Left cardiac atrium (tissue), 4 donors: ENCODE measurements at regions not wholly inside any gene's neighbourhood (a gene's known extent, or its start where the extent isn't known, plus 50 kb on each side); places are given as distances from the start of the nearest gene placed in this dataset.

Experiments used
- ATAC-seq, 2 donors: fragments of 200-7000 bp; cut with Tn5 transposase; one replicate each; pipeline ENCODE4 v1.9.1; 2020; ENCODE audit warnings: mild to moderate bottlenecking in 2 of 2, moderate library complexity in 2 of 2
- DNase-seq: peaks from one replicate; pipeline ENCODE4 v3.0.0-alpha.2; 2020
- intact Hi-C, 2 donors: fragments of 100-400 bp; cut with DNase I; formaldehyde crosslinking; loops; one replicate each; pipeline versions ENCODE4 v1.14.1 to v1.15.1; 2022 to 2023
- donor health status: DM: no; HTN: yes; CAD: no.
- donor health status: DM: no; HTN: yes; CAD: no; lungs with severe emphysema.
- donor health status: DM: yes; HTN: yes; CAD: no.
- donor health status: Dilated cardiomyopathy.

DNA sequence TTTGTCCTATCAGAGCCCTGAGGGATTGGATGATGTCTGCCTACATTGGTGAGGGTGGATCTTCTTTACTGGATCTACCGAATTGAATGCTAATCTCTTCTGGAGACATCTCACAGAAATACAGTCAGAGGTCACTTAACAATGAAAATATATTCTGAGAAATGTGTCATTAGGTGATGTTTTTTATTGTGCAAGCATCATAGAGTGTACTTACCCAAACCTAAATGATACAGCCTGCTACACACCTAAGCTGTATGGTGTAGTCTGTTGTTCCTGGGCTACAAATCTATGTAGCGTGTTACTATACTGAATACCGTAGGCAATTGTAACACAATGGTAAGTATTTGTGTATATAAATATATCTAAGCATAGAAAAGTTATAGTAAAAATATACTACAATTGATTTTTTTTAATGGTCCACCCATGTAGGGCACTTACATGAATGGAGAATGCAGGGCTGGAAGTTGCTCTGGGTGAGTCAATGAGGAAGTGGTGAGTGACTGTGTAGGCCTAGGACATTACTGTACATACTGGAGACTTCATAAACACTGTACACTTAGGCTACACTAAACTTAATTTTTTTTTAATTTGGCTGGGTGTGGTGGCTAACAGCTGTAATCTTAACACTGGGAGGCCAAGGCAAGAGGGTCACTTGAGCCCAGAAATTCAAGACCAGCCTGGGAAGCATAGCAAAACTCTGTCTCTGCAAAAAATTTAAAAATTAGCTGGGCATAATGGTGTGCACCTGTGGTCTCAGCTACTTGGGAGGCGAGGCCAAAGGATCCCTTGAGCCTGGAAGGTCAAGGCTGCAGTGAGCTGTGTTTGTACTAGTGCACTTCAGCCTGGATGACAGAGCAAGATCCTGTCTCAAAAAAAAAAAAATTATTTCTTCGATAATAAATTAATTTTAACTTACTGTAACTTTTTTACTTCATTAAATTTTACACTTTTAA is 226.3 kb upstream of the UBE2E3 start:
- DNase-seq (no peak), ATAC-seq (no peak)
- intact Hi-C loops: no loop called here

DNA sequence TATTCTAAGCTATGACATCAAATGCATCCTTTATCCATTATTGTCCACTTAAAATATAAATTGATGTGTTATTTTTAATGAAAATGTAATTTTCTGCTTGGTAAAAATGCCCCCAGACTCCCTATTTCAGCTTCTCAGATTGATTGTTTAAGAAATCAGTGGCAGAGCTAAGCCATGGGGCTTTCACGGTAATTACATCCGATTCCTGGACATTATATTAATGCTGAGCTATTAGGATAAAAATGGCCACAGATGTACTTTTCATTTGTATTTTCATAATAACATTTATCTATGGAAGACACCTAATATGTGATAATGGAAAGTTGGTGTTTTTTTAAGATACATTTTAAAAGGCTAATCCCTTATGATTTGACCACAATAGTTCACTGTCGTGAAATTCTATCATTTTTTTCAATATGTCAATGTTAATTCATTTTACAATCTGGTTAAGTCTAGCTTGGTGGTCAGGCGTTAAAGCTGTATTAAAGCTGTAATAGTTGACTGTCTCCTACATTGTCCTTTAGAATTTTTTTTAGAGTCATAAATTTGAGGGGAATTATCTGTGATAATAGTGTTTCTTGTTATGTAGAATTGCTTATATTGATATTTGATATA is 229.0 kb upstream of the UBE2E3 start:
- DNase-seq (no peak), ATAC-seq (no peak)
- intact Hi-C loops: no loop called here

GRCh38 chr2:180747728-180748127 is 232.7 kb upstream of the UBE2E3 start:
- DNase-seq: no peak
- peak in 1 of 2 donors; percentile 70 for ATAC-seq
- intact Hi-C loops: no loop called here

DNA sequence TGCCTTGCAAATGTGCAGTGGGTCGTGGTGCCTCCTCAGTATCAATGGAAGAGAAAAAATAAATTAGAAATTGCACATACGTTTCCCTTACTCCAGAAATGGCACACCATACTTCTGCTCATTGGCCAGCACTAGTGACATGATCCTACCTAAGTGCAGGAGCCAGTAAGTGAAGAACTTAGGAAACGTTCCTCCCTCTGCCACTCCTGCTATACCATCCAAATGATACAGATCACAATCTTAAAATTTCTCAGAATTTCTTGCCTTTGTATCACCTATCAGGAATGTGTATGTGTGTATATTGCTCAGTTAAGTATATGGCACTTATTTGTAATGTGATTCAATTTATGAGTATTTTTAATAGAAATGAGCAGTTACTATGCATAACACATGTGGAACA is 237.0 kb upstream of the UBE2E3 start:
- intact Hi-C loops: no loop called here
- no peak for ATAC-seq

DNA sequence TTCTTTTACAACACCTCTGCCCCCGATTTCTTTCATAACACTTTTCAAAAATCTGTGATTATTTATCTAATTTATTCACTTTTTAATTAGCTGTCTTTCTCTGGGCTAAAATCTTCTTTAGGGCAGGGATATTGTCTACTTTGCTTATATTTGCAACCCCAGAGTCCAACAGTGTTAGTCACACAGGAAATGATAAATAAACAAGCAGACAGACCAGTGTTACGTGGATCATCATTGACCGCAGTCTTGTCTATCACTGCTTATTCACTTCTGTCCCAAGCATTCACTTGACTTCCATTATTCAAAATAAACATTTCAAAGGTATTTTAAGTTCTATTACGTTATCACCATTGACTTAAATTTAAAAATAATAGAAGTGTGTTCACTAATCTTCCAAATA is 237.6 kb upstream of the UBE2E3 start:
- DNase-seq (no peak), ATAC-seq (no peak)
- intact Hi-C loops: no loop called here

More for the DNA sequence above, 237.0 kb upstream of the UBE2E3 start:
- DNase-seq: no peak

DNA sequence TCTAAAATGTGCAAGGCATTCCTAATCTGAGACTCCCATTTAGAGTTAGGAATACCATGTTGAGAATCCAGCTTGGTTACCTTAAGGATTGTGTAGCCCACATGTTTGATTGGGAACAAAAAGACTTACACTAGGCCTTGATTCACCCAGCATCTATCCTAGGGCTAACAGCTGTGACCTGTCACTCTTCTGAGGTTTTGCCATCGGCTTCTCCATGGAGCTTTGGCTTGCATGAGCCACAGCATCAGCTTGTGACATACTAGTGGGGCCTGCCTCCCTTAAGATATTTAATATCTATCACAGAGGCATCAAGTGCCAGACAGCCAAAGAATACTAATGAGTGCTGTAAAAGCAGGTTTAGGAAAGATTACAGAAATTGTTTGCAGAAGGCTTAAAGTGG is 241.3 kb upstream of the UBE2E3 start:
- ATAC-seq (no peak), DNase-seq (no peak)
- intact Hi-C loops: no loop called here

GRCh38 chr2:180735799-180736198 is 244.6 kb upstream of the UBE2E3 start:
- ATAC-seq (no peak), DNase-seq (no peak)
- intact Hi-C loops: no loop called here

GRCh38 chr2:180734382-180734781 is 246.0 kb upstream of the UBE2E3 start:
- DNase-seq (no peak), ATAC-seq (no peak)
- intact Hi-C loops: no loop called here

DNA sequence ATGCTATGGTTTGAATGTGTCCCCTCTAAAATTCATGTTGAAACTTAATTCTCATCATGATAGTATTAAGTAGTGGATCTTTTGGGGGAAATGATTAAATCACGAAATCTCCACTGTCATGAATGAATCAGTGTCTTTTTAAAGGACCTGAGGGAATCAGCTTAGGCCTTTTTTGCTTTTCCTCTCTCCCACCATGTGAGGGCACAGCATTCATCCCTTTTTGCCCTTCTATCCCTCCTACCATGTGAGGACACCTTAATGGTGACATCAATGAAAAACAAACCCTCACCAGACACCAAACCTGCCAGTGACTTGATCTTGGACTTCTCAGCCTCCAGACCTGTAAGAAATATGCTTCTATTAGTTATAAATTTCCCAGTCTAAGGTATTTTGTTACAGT is 247.1 kb upstream of the UBE2E3 start:
- no peak for ATAC-seq
- intact Hi-C loops: no loop called here
- no peak for DNase-seq

DNA sequence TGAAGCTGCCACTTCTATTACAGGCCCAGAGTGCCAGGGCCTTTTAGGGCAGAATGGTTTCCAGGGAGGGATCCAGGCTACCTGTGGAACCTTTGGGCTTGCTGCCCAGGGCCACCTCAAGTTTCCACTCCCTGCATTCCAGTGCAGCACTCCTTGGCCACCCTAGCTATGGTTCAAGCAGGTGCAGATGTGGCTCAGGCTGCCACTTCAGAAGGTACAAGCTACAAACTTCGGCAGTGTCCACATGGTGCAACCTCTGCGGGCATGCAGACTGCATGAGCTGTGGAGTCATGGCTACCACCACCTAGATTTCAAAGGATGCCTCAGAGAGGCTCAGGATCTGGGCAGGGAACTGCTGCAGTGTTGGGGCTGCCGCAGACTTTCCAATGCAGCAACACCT is 248.1 kb upstream of the UBE2E3 start:
- DNase-seq (no peak), ATAC-seq (no peak)
- intact Hi-C loops: no loop called here

- no peak for DNase-seq
- intact Hi-C loops: no loop called here
- no peak for ATAC-seq
Observed at GRCh38 chr2:180730976-180731375, 249.4 kb upstream of the UBE2E3 start.

GRCh38 chr2:180728928-180729559 is 251.4 kb upstream of the UBE2E3 start:
- intact Hi-C loops: no loop called here
- ATAC-seq: no peak
- DNase-seq: no peak

GRCh38 chr2:180723712-180724111 is 256.7 kb upstream of the UBE2E3 start:
- intact Hi-C loops: no loop called here
- ATAC-seq: no peak
- DNase-seq: no peak

DNA sequence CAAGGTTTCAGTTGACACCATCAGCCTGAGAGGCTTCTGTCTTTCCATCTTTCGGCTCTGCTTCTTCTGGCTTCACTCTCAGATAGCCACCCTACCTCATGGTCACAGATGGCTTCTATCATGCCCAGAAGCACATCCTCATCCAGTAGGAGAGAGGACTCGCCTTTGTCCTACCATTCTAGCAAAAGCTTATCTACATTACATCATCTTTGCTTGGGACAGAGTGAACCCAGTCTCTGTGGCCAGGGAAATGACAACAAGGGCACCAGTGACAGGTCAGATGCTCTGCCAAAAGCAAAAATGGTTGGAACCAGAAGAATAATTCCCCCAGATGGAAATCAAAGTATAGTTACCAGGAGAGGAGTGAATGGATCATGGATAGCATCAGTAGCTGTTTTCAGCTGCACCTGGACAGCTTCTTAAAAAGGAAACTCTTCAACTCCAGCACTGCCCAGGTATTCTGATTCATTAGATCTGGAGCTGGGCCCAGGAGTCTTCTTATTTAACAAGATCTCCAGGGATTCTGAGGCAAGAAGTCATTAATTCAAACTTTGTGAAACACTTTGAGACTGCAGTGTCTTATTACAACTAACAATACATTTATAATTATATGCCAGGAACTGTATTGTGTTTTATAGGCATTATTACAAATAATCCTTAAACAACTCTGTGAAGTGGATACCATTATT is 257.7 kb upstream of the UBE2E3 start:
- peak in 1 of 2 donors; percentile 14 for ATAC-seq
- intact Hi-C loops: no loop called here

DNA sequence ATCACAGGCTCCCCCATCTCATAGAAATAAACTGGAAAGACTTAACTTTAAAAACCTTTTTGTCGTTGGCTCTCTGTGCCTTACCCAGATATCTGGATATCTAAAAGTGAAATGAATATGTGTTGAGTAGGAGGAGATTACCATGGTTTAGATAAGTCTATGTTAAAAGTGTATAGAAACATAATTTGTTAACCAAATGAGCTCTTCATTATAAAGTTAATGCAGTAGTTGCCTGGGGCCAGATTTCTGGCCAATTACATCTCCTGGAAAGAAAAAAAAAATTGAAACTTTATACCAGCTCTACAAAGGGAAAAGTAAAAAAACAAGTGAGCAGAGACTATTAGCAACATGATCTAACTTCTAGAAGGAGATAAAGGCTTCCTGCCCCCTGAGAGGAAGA is 259.6 kb upstream of the UBE2E3 start:
- intact Hi-C loops: no loop called here
- ATAC-seq: no peak
- no peak for DNase-seq

More for the DNA sequence above, 257.7 kb upstream of the UBE2E3 start:
- no peak for DNase-seq

DNA sequence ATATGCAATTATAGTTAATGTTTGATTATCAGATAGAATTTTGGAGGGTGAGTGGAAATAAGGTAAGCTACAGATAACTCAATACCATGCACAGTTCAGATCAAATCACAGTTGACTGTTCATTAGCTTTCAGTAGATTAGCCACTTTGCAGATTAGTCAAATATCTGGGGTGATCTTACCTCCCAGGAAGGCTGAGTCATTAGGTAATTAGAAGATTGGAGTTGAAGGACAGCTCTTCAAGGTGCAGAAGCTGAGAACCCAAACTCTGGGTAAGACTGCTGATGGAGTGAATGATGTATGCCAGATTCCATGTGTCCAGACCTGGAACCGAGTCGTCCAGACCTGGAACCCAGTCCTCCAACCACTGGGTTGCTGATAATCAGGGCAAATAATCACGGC is 262.8 kb upstream of the UBE2E3 start:
- ATAC-seq: no peak
- DNase-seq: no peak
- intact Hi-C loops: no loop called here

GRCh38 chr2:180716186-180717180 is 263.9 kb upstream of the UBE2E3 start:
- no peak for ATAC-seq
- intact Hi-C loops: no loop called here
- no peak for DNase-seq

- DNase-seq (no peak), ATAC-seq (no peak)
- intact Hi-C loops: no loop called here
Observed at GRCh38 chr2:180715044-180715443, 265.4 kb upstream of the UBE2E3 start.
